HCT116 (cell line): ENCODE measurements at regions not wholly inside any gene's neighbourhood (a gene's known extent, or its start where the extent isn't known, plus 50 kb on each side); places are given as distances from the start of the nearest gene placed in this dataset.

Experiments
- ATAC-seq: fragments of 200-7000 bp; cut with Tn5 transposase; 2 replicates; pipeline ENCODE4 v1.9.1; 2020; ENCODE audit warnings: mild to moderate bottlenecking, moderate library complexity
- BruUV-seq: library from RNA; stranded (reverse); fragments of 400-500 nt; replicated peaks from 2 replicates; lab custom pipeline; 2021; lab: Mats Ljungman, UMichigan
- CTCF ChIA-PET: fragments of 300-600 bp; sonication (Branson Sonifier 250); formaldehyde crosslinking; loops from one replicate; lab custom pipeline; 2021; ENCODE audit warnings: antibody characterized with exemption; lab: Charles Lee
- POLR2A ChIA-PET: fragments of 300-600, 350-600 bp; sonication (Branson Sonifier 250); formaldehyde crosslinking; loops from one replicate; lab custom pipeline; 2021; ENCODE audit warnings: antibody characterized with exemption; lab: Charles Lee
- RAD21 ChIA-PET, 2 experiments: fragments of 300-600 bp; sonication (Branson Sonifier 250); formaldehyde crosslinking; loops; one replicate each; lab custom pipeline; 2023; ENCODE audit warnings: low total read pairs in 2 of 2; ENCODE audit not compliant: uncharacterized antibody in 2 of 2, unreplicated experiment in 2 of 2, low non-redundant PET in 1 of 2; lab: Charles Lee
- DNase-seq: peaks from one replicate; pipeline ENCODE4 v3.0.0-alpha.2; 2010; ENCODE audit warnings: low read depth, low spot score
- H2AFZ ChIP-seq: fragments of 200-600 bp; shearing (Covaris generic), sonication (generic); 2 replicates; pipeline ENCODE4 v1.6.1; 2017; ENCODE audit warnings: low read depth, mixed run types, mixed read lengths, antibody characterized with exemption, low read length; ENCODE audit not compliant: poor library complexity, severe bottlenecking
- H3K27ac ChIP-seq: 2 replicates; pipeline ENCODE4 v1.5.1; 2012; ENCODE audit warnings: low read depth, low read length
- H3K27me3 ChIP-seq: fragments of 200-600 bp; sonication (generic); 2 replicates; pipeline ENCODE4 v1.6.1; 2016; ENCODE audit warnings: mixed run types, low read length, mixed read lengths; ENCODE audit not compliant: insufficient read depth
- H3K36me3 ChIP-seq, 2 experiments: fragments of 200-500 bp in 1 of 2; fragments of 200-600 bp in 1 of 2; sonication (Bioruptor generic) in 1 of 2; sonication (generic) in 1 of 2; 2 replicates each; pipeline versions ENCODE4 v1.5.1 to v1.6.1; 2014 to 2016; ENCODE audit warnings: low read length in 2 of 2, inconsistent platforms in 1 of 2, mixed read lengths in 1 of 2, mixed run types in 1 of 2; ENCODE audit not compliant: insufficient read depth in 2 of 2, control insufficient read depth in 1 of 2
- H3K4me1 ChIP-seq, 2 experiments: fragments of 200-600 bp in 1 of 2; sonication (generic) in 1 of 2; 2 replicates each; pipeline versions ENCODE4 v1.5.1 to v1.6.1; 2012 to 2017; ENCODE audit warnings: low read length in 2 of 2, inconsistent platforms in 1 of 2, mild to moderate bottlenecking in 1 of 2, mixed read lengths in 1 of 2, mixed run types in 1 of 2, moderate library complexity in 1 of 2; ENCODE audit not compliant: insufficient read depth in 2 of 2, control insufficient read depth in 1 of 2
- H3K4me2 ChIP-seq: fragments of 200-600 bp; sonication (generic); 2 replicates; pipeline ENCODE4 v1.6.1; 2017; ENCODE audit warnings: mixed run types, low read length, mixed read lengths
- H3K4me3 ChIP-seq, 2 experiments: fragments of 200-600 bp in 1 of 2; sonication (generic) in 1 of 2; replicated peaks in 1 of 2; 2 replicates each; pipeline ENCODE4 v1.5.1; 2011 to 2016; ENCODE audit warnings: low read length in 2 of 2, control low read depth in 1 of 2, low read depth in 1 of 2, mild to moderate bottlenecking in 1 of 2, mixed read lengths in 1 of 2, mixed run types in 1 of 2
- H3K79me2 ChIP-seq: fragments of 200-600 bp; sonication (generic); 2 replicates; pipeline ENCODE4 v1.6.1; 2017; ENCODE audit warnings: mild to moderate bottlenecking, mixed run types, low read length, moderate library complexity, mixed read lengths; ENCODE audit not compliant: insufficient read depth
- H3K9ac ChIP-seq: fragments of 200-600 bp; sonication (generic); 2 replicates; pipeline ENCODE4 v1.6.1; 2016; ENCODE audit warnings: low read length, mixed read lengths
- H3K9me2 ChIP-seq: fragments of 200-600 bp; sonication (generic), shearing (Covaris generic); 2 replicates; pipeline ENCODE4 v1.6.1; 2017; ENCODE audit warnings: mixed run types, mild to moderate bottlenecking, moderate library complexity; ENCODE audit not compliant: insufficient read depth
- H3K9me3 ChIP-seq, 2 experiments: fragments of 200-500 bp in 1 of 2; fragments of 200-600 bp in 1 of 2; sonication (Bioruptor generic) in 1 of 2; sonication (generic) in 1 of 2; 2 replicates each; pipeline ENCODE4 v1.6.1; 2014 to 2017; ENCODE audit warnings: low read length in 2 of 2, mixed read lengths in 2 of 2, inconsistent platforms in 1 of 2, low read depth in 1 of 2, mild to moderate bottlenecking in 1 of 2, mixed run types in 1 of 2, moderate library complexity in 1 of 2; ENCODE audit not compliant: control insufficient read depth in 1 of 2, insufficient read depth in 1 of 2
- H4K20me1 ChIP-seq: fragments of 200-600 bp; sonication (generic), shearing (Covaris generic); 2 replicates; pipeline ENCODE4 v1.6.1; 2017; ENCODE audit warnings: mixed run types, mild to moderate bottlenecking, moderate library complexity; ENCODE audit not compliant: insufficient read depth
- ATF3 ChIP-seq: IDR thresholded peaks from 2 replicates; pipeline ENCODE4 v1.6.1; 2012
- CBX3 ChIP-seq: IDR thresholded peaks from 2 replicates; pipeline ENCODE4 v1.6.1; 2012; ENCODE audit warnings: low read depth
- CEBPB ChIP-seq: IDR thresholded peaks from 2 replicates; pipeline ENCODE4 v1.6.1; 2012; ENCODE audit warnings: low read depth
- CTCF ChIP-seq, 3 experiments: fragments of 200-600 bp in 1 of 3; sonication (generic) in 1 of 3; IDR thresholded peaks in 2 of 3; conservative IDR thresholded peaks in 1 of 3; 2 replicates each; pipeline ENCODE4 v1.5.1; 2012 to 2017; ENCODE audit warnings: low read depth in 2 of 3, low read length in 2 of 3, antibody characterized with exemption in 1 of 3, borderline replicate concordance in 1 of 3, control low read depth in 1 of 3, mild to moderate bottlenecking in 1 of 3, mixed read lengths in 1 of 3, mixed run types in 1 of 3, moderate library complexity in 1 of 3; ENCODE audit not compliant: insufficient read depth in 1 of 3
- EGR1 ChIP-seq: IDR thresholded peaks from 2 replicates; pipeline ENCODE4 v1.6.1; 2012; ENCODE audit warnings: low read depth
- ELF1 ChIP-seq: IDR thresholded peaks from 2 replicates; pipeline ENCODE4 v1.6.1; 2012; ENCODE audit warnings: low read depth, borderline replicate concordance
- FOSL1 ChIP-seq: IDR thresholded peaks from 2 replicates; pipeline ENCODE4 v1.6.1; 2012; ENCODE audit warnings: low read depth
- JUND ChIP-seq: IDR thresholded peaks from 2 replicates; pipeline ENCODE4 v1.6.1; 2012
- MAX ChIP-seq: IDR thresholded peaks from 2 replicates; pipeline ENCODE4 v1.6.1; 2012
- POLR2A ChIP-seq: IDR thresholded peaks from 2 replicates; pipeline ENCODE4 v1.7.0; 2011; ENCODE audit warnings: borderline replicate concordance; ENCODE audit not compliant: insufficient read depth, insufficient read length; ENCODE audit errors: extremely low read depth
- POLR2AphosphoS5 ChIP-seq: IDR thresholded peaks from 2 replicates; pipeline ENCODE4 v1.6.1; 2011; ENCODE audit warnings: mild to moderate bottlenecking, low read depth, low read length, moderate library complexity
- RAD21 ChIP-seq: IDR thresholded peaks from 2 replicates; pipeline ENCODE4 v1.6.1; 2012; ENCODE audit warnings: low read depth, mild to moderate bottlenecking
- REST ChIP-seq: IDR thresholded peaks from 2 replicates; pipeline ENCODE4 v1.6.1; 2012; ENCODE audit warnings: low read depth
- SIN3A ChIP-seq: IDR thresholded peaks from 2 replicates; pipeline ENCODE4 v1.6.1; 2012; ENCODE audit warnings: low read depth
- SRF ChIP-seq: IDR thresholded peaks from 2 replicates; pipeline ENCODE4 v1.6.1; 2012; ENCODE audit warnings: low read depth
- TCF7L2 ChIP-seq: IDR thresholded peaks from 2 replicates; pipeline ENCODE4 v1.7.0; 2011; ENCODE audit warnings: borderline replicate concordance, inconsistent platforms; ENCODE audit not compliant: insufficient read depth, insufficient read length; ENCODE audit errors: extremely low read depth
- YY1 ChIP-seq: IDR thresholded peaks from 2 replicates; pipeline ENCODE4 v1.6.1; 2011; ENCODE audit warnings: low read length, low read depth, moderate library complexity, mild to moderate bottlenecking; ENCODE audit not compliant: insufficient replicate concordance; ENCODE audit errors: extremely low read depth
- ZBTB33 ChIP-seq: IDR thresholded peaks from 2 replicates; pipeline ENCODE4 v1.6.1; 2011; ENCODE audit warnings: mild to moderate bottlenecking, low read length, moderate library complexity; ENCODE audit not compliant: insufficient replicate concordance; ENCODE audit errors: extremely low read depth
- ZFX ChIP-seq: fragments of 450-650 bp; IDR thresholded peaks from 2 replicates; pipeline ENCODE4 v1.6.1; 2017
- ZNF274 ChIP-seq: fragments of 200-500 bp; sonication (Bioruptor generic); IDR thresholded peaks from 2 replicates; pipeline ENCODE4 v1.6.1; 2014; ENCODE audit warnings: mild to moderate bottlenecking, low read depth, low read length, inconsistent platforms
- intact Hi-C: fragments of 100-400 bp; cut with micrococcal nuclease; formaldehyde crosslinking; loops from 2 replicates; pipeline ENCODE4 v1.10.0; 2022

- H3K27ac ChIP-seq = no peak overlapping the region
- POLR2A ChIA-PET = no interaction called here
Observed at GRCh38 chr1:118481126-118481525, 296.1 kb upstream of the SPAG17 start.

More at GRCh38 chr1:118481126-118481525, 296.1 kb upstream of the SPAG17 start:
- Histone ChIP-seq H3K4me1 (no peaks in the 10 kb centered on the region), H3K9ac (no peak overlapping the region), H3K79me2 (no peaks in the 10 kb centered on the region), H3K36me3 (no peaks in the 10 kb centered on the region), H3K4me3 (no peak overlapping the region), H4K20me1 (no peaks in the 10 kb centered on the region), H3K27me3 (no peaks in the 10 kb centered on the region), H3K9me3 (peaks cover 0 to 12% of the 10 kb centered on the region in 2 experiments; a peak in 3 of 4 replicates), H2AFZ (no peak overlapping the region), H3K9me2 (no peaks in the 10 kb centered on the region), H3K4me2 (no peak overlapping the region)
- no peak for TF ChIP-seq JUND
- TF ChIP-seq ZNF274 = no peak
- no peak for TF ChIP-seq ZBTB33
- no peak for TF ChIP-seq POLR2A
- no peak for TF ChIP-seq SIN3A
- no peak for TF ChIP-seq CEBPB
- no peak for TF ChIP-seq FOSL1
- no peak for TF ChIP-seq CBX3
- no peak for TF ChIP-seq ZFX
- TF ChIP-seq POLR2AphosphoS5 = no peak
- no peak for TF ChIP-seq YY1
- TF ChIP-seq CTCF (IDR thresholded peaks at IDR 0.05 in 2 of 3, conservative IDR thresholded peaks at IDR 0.05 in 1 of 3; ENCODE audit: borderline replicate concordance in 1 of 3, insufficient read depth in 1 of 3, low read depth in 2 of 3, low read length in 2 of 3) = no peak
- TF ChIP-seq REST = no peak
- no peak for TF ChIP-seq RAD21
- TF ChIP-seq ATF3 = no peak
- no peak for TF ChIP-seq EGR1
- no peak for TF ChIP-seq MAX
- no peak for TF ChIP-seq ELF1
- no peak for TF ChIP-seq TCF7L2
- TF ChIP-seq SRF = no peak
- no TSS peak for BruUV-seq
- CTCF ChIA-PET = no interaction called here
- RAD21 ChIA-PET = no interaction called here
- no peak for DNase-seq
- intact Hi-C loops = no loop called here
- ATAC-seq = no peak
